Parathyroid adenoma (tissue), 2 donors: ENCODE measurements at regions not wholly inside any gene's neighbourhood (a gene's known extent, or its start where the extent isn't known, plus 50 kb on each side); places are given as distances from the start of the nearest gene placed in this dataset.
"Not testable (repeated sequence)": the region's sequence is repeated elsewhere in the genome, so short reads cannot be mapped to it uniquely, and the experiment has no call there.

Source experiments
- H2AFZ ChIP-seq: fragments of 300-600 bp; sonication (generic); one replicate; pipeline ENCODE4 v1.7.0; 2017; ENCODE audit warnings: antibody characterized with exemption, mild to moderate bottlenecking
- H3K27ac ChIP-seq: fragments of 300-600 bp; sonication (generic); one replicate; pipeline ENCODE4 v1.7.0; 2017
- H3K27me3 ChIP-seq: fragments of 300-600 bp; sonication (generic); one replicate; pipeline ENCODE4 v1.7.0; 2017; ENCODE audit warnings: low read length; ENCODE audit not compliant: control insufficient read depth, insufficient read depth
- H3K36me3 ChIP-seq: fragments of 300-600 bp; sonication (generic); one replicate; pipeline ENCODE4 v1.7.0; 2017; ENCODE audit warnings: low read length; ENCODE audit not compliant: control insufficient read depth, insufficient read depth
- H3K4me1 ChIP-seq: fragments of 300-600 bp; sonication (generic); one replicate; pipeline ENCODE4 v1.7.0; 2017; ENCODE audit warnings: control low read depth
- H3K4me2 ChIP-seq: fragments of 300-600 bp; sonication (generic); one replicate; pipeline ENCODE4 v1.7.0; 2017; ENCODE audit warnings: low read length
- H3K4me3 ChIP-seq: fragments of 300-600 bp; sonication (generic); one replicate; pipeline ENCODE4 v1.7.0; 2017; ENCODE audit warnings: low read depth, low read length
- H3K79me2 ChIP-seq: fragments of 300-600 bp; sonication (generic); one replicate; pipeline ENCODE4 v1.7.0; 2017; ENCODE audit warnings: control low read depth
- H3K9ac ChIP-seq: fragments of 300-600 bp; sonication (generic); one replicate; pipeline ENCODE4 v1.7.0; 2017; ENCODE audit warnings: mild to moderate bottlenecking
- H3K9me3 ChIP-seq: fragments of 300-600 bp; sonication (generic); one replicate; pipeline ENCODE4 v1.7.0; 2017; ENCODE audit warnings: low read length; ENCODE audit not compliant: control insufficient read depth
- CTCF ChIP-seq: fragments of 300-600 bp; sonication (generic); IDR thresholded peaks from one replicate; pipeline ENCODE4 v1.7.0; 2017; ENCODE audit warnings: antibody characterized with exemption, mild to moderate bottlenecking
- donor health status: primary hyperparathyroidism.

GRCh38 chr9:89680547-89681467 is 76.0 kb downstream of the GADD45G start:
- Histone ChIP-seq H3K9ac (no peak overlapping the region), H2AFZ (no peak overlapping the region), H3K4me1 (peaks cover 9% of the 10 kb centered on the region), H3K4me2 (no peak overlapping the region), H3K9me3 (no peaks in the 10 kb centered on the region), H3K79me2 (no peaks in the 10 kb centered on the region), H3K4me3 (no peak overlapping the region), H3K27me3 (no peaks in the 10 kb centered on the region), H3K27ac (no peak overlapping the region), H3K36me3 (no peaks in the 10 kb centered on the region)
- no peak for TF ChIP-seq CTCF

GRCh38 chr9:89681468-89681859 is 76.7 kb downstream of the GADD45G start:
- H3K9ac ChIP-seq, H3K4me2 ChIP-seq, H3K36me3 ChIP-seq, H2AFZ ChIP-seq, H3K4me1 ChIP-seq, H3K27me3 ChIP-seq, H3K4me3 ChIP-seq, H3K27ac ChIP-seq, H3K79me2 ChIP-seq, H3K9me3 ChIP-seq: not testable (repeated sequence)

GRCh38 chr9:89683626-89684025 is 78.8 kb downstream of the GADD45G start:
- Histone ChIP-seq H3K27me3 (no peaks in the 10 kb centered on the region), H3K36me3 (no peaks in the 10 kb centered on the region), H2AFZ (no peak overlapping the region), H3K9me3 (no peaks in the 10 kb centered on the region), H3K27ac (no peak overlapping the region), H3K9ac (no peak overlapping the region), H3K4me2 (no peak overlapping the region), H3K79me2 (no peaks in the 10 kb centered on the region), H3K4me1 (peaks cover 7% of the 10 kb centered on the region), H3K4me3 (no peak overlapping the region)
- TF ChIP-seq CTCF = no peak

- Histone ChIP-seq H3K27me3 (no peaks in the 10 kb centered on the region), H3K27ac (no peak overlapping the region), H3K79me2 (no peaks in the 10 kb centered on the region), H3K9me3 (no peaks in the 10 kb centered on the region), H2AFZ (no peak overlapping the region), H3K36me3 (no peaks in the 10 kb centered on the region), H3K9ac (no peak overlapping the region), H3K4me2 (peak overlapping the region; percentile 46), H3K4me3 (no peak overlapping the region), H3K4me1 (peaks cover 7% of the 10 kb centered on the region)
- TF ChIP-seq CTCF = no peak
Measured at GRCh38 chr9:89684218-89684617, 79.4 kb downstream of the GADD45G start.

- no peaks in the 10 kb centered on the region for H3K36me3 ChIP-seq
Measured at GRCh38 chr9:89684912-89685636, 80.3 kb downstream of the GADD45G start.

More at GRCh38 chr9:89684912-89685636, 80.3 kb downstream of the GADD45G start:
- H3K4me3 ChIP-seq = no peak overlapping the region
- H3K27ac ChIP-seq = no peak overlapping the region
- H2AFZ ChIP-seq = no peak overlapping the region
- no peaks in the 10 kb centered on the region for H3K9me3 ChIP-seq
- peaks cover 7% of the 10 kb centered on the region for H3K4me1 ChIP-seq
- no peak for TF ChIP-seq CTCF
- H3K79me2 ChIP-seq = no peaks in the 10 kb centered on the region
- peak overlapping the region; percentile 46 for H3K4me2 ChIP-seq
- H3K27me3 ChIP-seq = no peaks in the 10 kb centered on the region
- no peak overlapping the region for H3K9ac ChIP-seq
